ENCODE measurements at regions not wholly inside any gene's neighbourhood (a gene's known extent, or its start where the extent isn't known, plus 50 kb on each side); places are given as distances from the start of the nearest gene placed in this dataset.

DNA sequence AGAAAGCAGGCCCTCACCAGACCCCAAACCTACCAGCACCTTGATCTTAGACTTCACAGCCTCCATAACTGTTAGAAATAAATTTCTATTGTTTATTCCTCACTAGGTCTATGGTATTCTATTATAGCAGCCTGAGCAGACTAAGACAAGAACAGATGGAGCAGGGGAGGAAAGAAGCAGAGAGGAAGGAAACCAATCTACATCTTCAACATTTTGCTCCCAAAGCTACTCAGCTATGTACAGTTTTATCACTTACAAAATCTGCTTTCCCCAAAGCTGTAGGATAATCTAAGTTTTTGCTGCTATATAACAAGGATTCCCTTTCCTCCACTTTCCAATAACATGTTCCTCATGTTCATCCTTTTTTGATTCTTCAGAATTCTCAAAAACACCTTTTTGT, 274.4 kb upstream of the CHAC2 start:
- TF ChIP-seq POLR2A (IDR thresholded peaks at IDR 0.05) = no peak
- TF ChIP-seq, protein P1, sequence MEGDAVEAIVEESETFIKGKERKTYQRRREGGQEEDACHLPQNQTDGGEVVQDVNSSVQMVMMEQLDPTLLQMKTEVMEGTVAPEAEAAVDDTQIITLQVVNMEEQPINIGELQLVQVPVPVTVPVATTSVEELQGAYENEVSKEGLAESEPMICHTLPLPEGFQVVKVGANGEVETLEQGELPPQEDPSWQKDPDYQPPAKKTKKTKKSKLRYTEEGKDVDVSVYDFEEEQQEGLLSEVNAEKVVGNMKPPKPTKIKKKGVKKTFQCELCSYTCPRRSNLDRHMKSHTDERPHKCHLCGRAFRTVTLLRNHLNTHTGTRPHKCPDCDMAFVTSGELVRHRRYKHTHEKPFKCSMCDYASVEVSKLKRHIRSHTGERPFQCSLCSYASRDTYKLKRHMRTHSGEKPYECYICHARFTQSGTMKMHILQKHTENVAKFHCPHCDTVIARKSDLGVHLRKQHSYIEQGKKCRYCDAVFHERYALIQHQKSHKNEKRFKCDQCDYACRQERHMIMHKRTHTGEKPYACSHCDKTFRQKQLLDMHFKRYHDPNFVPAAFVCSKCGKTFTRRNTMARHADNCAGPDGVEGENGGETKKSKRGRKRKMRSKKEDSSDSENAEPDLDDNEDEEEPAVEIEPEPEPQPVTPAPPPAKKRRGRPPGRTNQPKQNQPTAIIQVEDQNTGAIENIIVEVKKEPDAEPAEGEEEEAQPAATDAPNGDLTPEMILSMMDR (IDR thresholded peaks at IDR 0.05) = no peak
